OCI-LY1 (cell line): ENCODE measurements at regions not wholly inside any gene's neighbourhood (a gene's known extent, or its start where the extent isn't known, plus 50 kb on each side); places are given as distances from the start of the nearest gene placed in this dataset.

Experiments used
- H2AFZ ChIP-seq: fragments of 200-600 bp; sonication (generic), shearing (Covaris generic); 2 replicates; pipeline ENCODE4 v1.6.0; 2014; ENCODE audit warnings: antibody characterized with exemption, mild to moderate bottlenecking, low read length
- H3F3A ChIP-seq: fragments of 200-600 bp; sonication (generic), shearing (Covaris generic); 2 replicates; pipeline ENCODE4 v1.6.0; 2014; ENCODE audit warnings: mild to moderate bottlenecking, antibody characterized with exemption, low read length, moderate library complexity; ENCODE audit not compliant: insufficient read depth
- H3K27ac ChIP-seq: fragments of 200-600 bp; sonication (generic); 2 replicates; pipeline ENCODE4 v1.5.1; 2014; ENCODE audit warnings: low read length, mixed run types, mild to moderate bottlenecking, low read depth; ENCODE audit not compliant: poor library complexity, severe bottlenecking
- H3K27me3 ChIP-seq: fragments of 200-600 bp; sonication (generic); 2 replicates; pipeline ENCODE4 v1.6.0; 2014; ENCODE audit warnings: antibody characterized with exemption, mild to moderate bottlenecking, low read length, moderate library complexity; ENCODE audit not compliant: insufficient read depth
- H3K36me3 ChIP-seq: fragments of 200-600 bp; sonication (generic); 2 replicates; pipeline ENCODE4 v1.6.1; 2014; ENCODE audit warnings: mild to moderate bottlenecking, antibody characterized with exemption, low read length, moderate library complexity, mixed read lengths; ENCODE audit not compliant: insufficient read depth
- H3K4me1 ChIP-seq: fragments of 200-600 bp; sonication (generic); 2 replicates; pipeline ENCODE4 v1.5.1; 2014; ENCODE audit warnings: mild to moderate bottlenecking, low read length, moderate library complexity; ENCODE audit not compliant: insufficient read depth, severe bottlenecking
- H3K4me2 ChIP-seq: fragments of 200-600 bp; sonication (generic), shearing (Covaris generic); 2 replicates; pipeline ENCODE4 v1.6.1; 2014; ENCODE audit warnings: low read length
- H3K4me3 ChIP-seq: fragments of 200-600 bp; sonication (generic); 2 replicates; pipeline ENCODE4 v1.5.1; 2014; ENCODE audit warnings: low read length, low read depth, mild to moderate bottlenecking, mixed read lengths; ENCODE audit not compliant: poor library complexity, severe bottlenecking
- H3K79me2 ChIP-seq: fragments of 200-600 bp; shearing (Covaris generic); 2 replicates; pipeline ENCODE4 v1.6.1; 2016; ENCODE audit warnings: mixed run types, low read length, mixed read lengths; ENCODE audit not compliant: insufficient read depth
- H3K9ac ChIP-seq: fragments of 200-600 bp; sonication (generic), shearing (Covaris generic); 2 replicates; pipeline ENCODE4 v1.6.1; 2014; ENCODE audit warnings: mild to moderate bottlenecking, low read length, mixed read lengths
- H3K9me2 ChIP-seq: fragments of 200-600 bp; sonication (generic), shearing (Covaris generic); 2 replicates; pipeline ENCODE4 v1.6.1; 2014; ENCODE audit warnings: low read depth, mild to moderate bottlenecking, low read length, mixed read lengths
- H3K9me3 ChIP-seq: fragments of 200-600 bp; shearing (Covaris generic); 2 replicates; pipeline ENCODE4 v1.6.1; 2014; ENCODE audit warnings: low read length, mixed read lengths
- H4K20me1 ChIP-seq: fragments of 200-600 bp; sonication (generic), shearing (Covaris generic); 2 replicates; pipeline ENCODE4 v1.6.0; 2016; ENCODE audit warnings: mild to moderate bottlenecking, low read length; ENCODE audit not compliant: insufficient read depth
- CTCF ChIP-seq: fragments of 200-600 bp; sonication (generic), shearing (Covaris generic); IDR thresholded peaks from 2 replicates; pipeline ENCODE4 v1.5.1; 2017; ENCODE audit warnings: mild to moderate bottlenecking, antibody characterized with exemption, low read length, moderate library complexity, mixed read lengths
- EZH2 ChIP-seq: fragments of 200-600 bp; sonication (generic), shearing (Covaris generic); IDR thresholded peaks from 2 replicates; pipeline ENCODE4 v1.8.0; 2017; ENCODE audit warnings: borderline replicate concordance, mixed run types, mild to moderate bottlenecking, antibody characterized with exemption, low read length, moderate library complexity, mixed read lengths

- H3K4me1 ChIP-seq = no peaks in the 10 kb centered on the region
- no peaks in the 10 kb centered on the region for H3K36me3 ChIP-seq
- no peak overlapping the region for H3K9ac ChIP-seq
- H3K27me3 ChIP-seq = no peaks in the 10 kb centered on the region
- no peak overlapping the region for H2AFZ ChIP-seq
- no peaks in the 10 kb centered on the region for H3K9me3 ChIP-seq
- H3K79me2 ChIP-seq = no peaks in the 10 kb centered on the region
- no peak overlapping the region for H3K4me3 ChIP-seq
- no peaks in the 10 kb centered on the region for H3K9me2 ChIP-seq
- no peak overlapping the region for H3K4me2 ChIP-seq
- no peak for TF ChIP-seq EZH2
- no peak for TF ChIP-seq CTCF
- no peaks in the 10 kb centered on the region for H4K20me1 ChIP-seq
- H3F3A ChIP-seq = no peaks in the 10 kb centered on the region
- H3K27ac ChIP-seq = no peak overlapping the region
Observed at GRCh38 chr5:27241564-27242257, 203.3 kb upstream of the CDH9 start.

- no peaks in the 10 kb centered on the region for H4K20me1 ChIP-seq
- H3K9me2 ChIP-seq = no peaks in the 10 kb centered on the region
- H2AFZ ChIP-seq = no peak overlapping the region
- no peak overlapping the region for H3K9ac ChIP-seq
- H3K9me3 ChIP-seq = no peaks in the 10 kb centered on the region
- H3K79me2 ChIP-seq = no peaks in the 10 kb centered on the region
- H3K4me1 ChIP-seq = no peaks in the 10 kb centered on the region
- H3K36me3 ChIP-seq = no peaks in the 10 kb centered on the region
- TF ChIP-seq EZH2 (no peak), CTCF (no peak)
- no peak overlapping the region for H3K4me3 ChIP-seq
- H3K27ac ChIP-seq = no peak overlapping the region
- no peak overlapping the region for H3K4me2 ChIP-seq
- H3F3A ChIP-seq = no peaks in the 10 kb centered on the region
- no peaks in the 10 kb centered on the region for H3K27me3 ChIP-seq
Observed at GRCh38 chr5:27240791-27241190, 202.4 kb upstream of the CDH9 start.

GRCh38 chr5:27234916-27235315 lies 196.5 kb upstream of the CDH9 start:
- Histone ChIP-seq H3K9ac (no peak overlapping the region), H3K27me3 (no peaks in the 10 kb centered on the region), H3K79me2 (no peaks in the 10 kb centered on the region), H2AFZ (no peak overlapping the region), H3K4me1 (no peaks in the 10 kb centered on the region), H3F3A (no peaks in the 10 kb centered on the region), H3K4me2 (no peak overlapping the region), H3K36me3 (no peaks in the 10 kb centered on the region), H3K27ac (no peak overlapping the region), H3K4me3 (no peak overlapping the region), H3K9me2 (no peaks in the 10 kb centered on the region), H3K9me3 (no peaks in the 10 kb centered on the region), H4K20me1 (no peaks in the 10 kb centered on the region)
- no peak for TF ChIP-seq CTCF
